Ishikawa (cell line): ENCODE measurements at regions not wholly inside any gene's neighbourhood (a gene's known extent, or its start where the extent isn't known, plus 50 kb on each side); places are given as distances from the start of the nearest gene placed in this dataset.

Source experiments
- CEBPB ChIP-seq: IDR thresholded peaks from 2 replicates; pipeline ENCODE4 v1.6.1; 2012
- CREB1 ChIP-seq: IDR thresholded peaks from 2 replicates; pipeline ENCODE4 v1.6.1; 2012; ENCODE audit warnings: low read depth
- EGR1 ChIP-seq: IDR thresholded peaks from 2 replicates; pipeline ENCODE4 v1.6.1; 2012
- EP300 ChIP-seq: IDR thresholded peaks from 2 replicates; pipeline ENCODE4 v1.6.1; 2012; ENCODE audit warnings: borderline replicate concordance
- FOXM1 ChIP-seq: IDR thresholded peaks from 2 replicates; pipeline ENCODE4 v1.6.1; 2012; ENCODE audit warnings: low read depth, borderline replicate concordance
- MAX ChIP-seq: IDR thresholded peaks from 2 replicates; pipeline ENCODE4 v1.6.1; 2012
- NFIC ChIP-seq: IDR thresholded peaks from 2 replicates; pipeline ENCODE4 v1.6.1; 2012
- RAD21 ChIP-seq: IDR thresholded peaks from 2 replicates; pipeline ENCODE4 v1.6.1; 2012; ENCODE audit warnings: low read depth
- REST ChIP-seq: IDR thresholded peaks from 2 replicates; pipeline ENCODE4 v1.6.1; 2012; ENCODE audit warnings: low read depth, mild to moderate bottlenecking
- TAF1 ChIP-seq: IDR thresholded peaks from 2 replicates; pipeline ENCODE4 v1.6.1; 2012; ENCODE audit warnings: low read depth, mild to moderate bottlenecking
- TCF12 ChIP-seq: IDR thresholded peaks from 2 replicates; pipeline ENCODE4 v1.6.1; 2012; ENCODE audit warnings: low read depth
- TEAD4 ChIP-seq: IDR thresholded peaks from 2 replicates; pipeline ENCODE4 v1.6.1; 2012
- USF1 ChIP-seq: IDR thresholded peaks from 2 replicates; pipeline ENCODE4 v1.6.1; 2012
- YY1 ChIP-seq: IDR thresholded peaks from 2 replicates; pipeline ENCODE4 v1.6.1; 2012; ENCODE audit warnings: low read depth
- ZBTB7A ChIP-seq: IDR thresholded peaks from 2 replicates; pipeline ENCODE4 v1.6.1; 2012; ENCODE audit warnings: low read depth

- TF ChIP-seq RAD21 (no peak), FOXM1 (no peak), USF1 (no peak), ZBTB7A (no peak), EP300 (no peak)
Measured at GRCh38 chr6:53431704-53432103, 83.0 kb upstream of the ELOVL5 start.

GRCh38 chr6:53429401-53429800, 80.7 kb upstream of the ELOVL5 start:
- no peak for TF ChIP-seq REST
- TF ChIP-seq TCF12, result no peak
- TF ChIP-seq FOXM1, result no peak
- TF ChIP-seq RAD21, result no peak
- no peak for TF ChIP-seq CREB1
- no peak for TF ChIP-seq EP300
- no peak for TF ChIP-seq USF1
- TF ChIP-seq TAF1, result no peak
- no peak for TF ChIP-seq MAX
- TF ChIP-seq NFIC, result no peak
- no peak for TF ChIP-seq ZBTB7A
- TF ChIP-seq YY1, result no peak
- no peak for TF ChIP-seq TEAD4
- no peak for TF ChIP-seq EGR1
- no peak for TF ChIP-seq CEBPB

- no peak for TF ChIP-seq EGR1
- no peak for TF ChIP-seq YY1
- TF ChIP-seq FOXM1, result no peak
- TF ChIP-seq TCF12, result no peak
- no peak for TF ChIP-seq NFIC
- no peak for TF ChIP-seq MAX
- TF ChIP-seq EP300, result no peak
- TF ChIP-seq RAD21, result no peak
- no peak for TF ChIP-seq ZBTB7A
- TF ChIP-seq CEBPB, result no peak
- TF ChIP-seq REST, result no peak
- no peak for TF ChIP-seq CREB1
- TF ChIP-seq TEAD4, result no peak
- no peak for TF ChIP-seq TAF1
- no peak for TF ChIP-seq USF1
Measured at GRCh38 chr6:53428886-53429285, 80.1 kb upstream of the ELOVL5 start.

- TF ChIP-seq MAX (no peak), CREB1 (no peak), TCF12 (no peak), YY1 (no peak), CEBPB (no peak)
Measured at GRCh38 chr6:53426667-53427270, 78.0 kb upstream of the ELOVL5 start.

GRCh38 chr6:53426117-53426516, 77.4 kb upstream of the ELOVL5 start:
- TF ChIP-seq EP300 (no peak), EGR1 (no peak), TAF1 (no peak), ZBTB7A (no peak), NFIC (no peak), REST (no peak)
